Heart right ventricle (tissue), 16 donors: ENCODE measurements at regions not wholly inside any gene's neighbourhood (a gene's known extent, or its start where the extent isn't known, plus 50 kb on each side); places are given as distances from the start of the nearest gene placed in this dataset.

ENCODE experiments used
- ATAC-seq, 8 donors: fragments of 200-7000 bp; cut with Tn5 transposase; one replicate each; pipeline ENCODE4 v1.9.1; 2020; ENCODE audit warnings: mild to moderate bottlenecking in 8 of 8, moderate library complexity in 8 of 8, moderate number of reproducible peaks in 1 of 8
- DNase-seq, 2 donors: peaks; one replicate each; pipeline ENCODE4 v3.0.0-alpha.2; 2020
- H3K27ac ChIP-seq, 10 donors: fragments of 200-600 bp; sonication (generic) in 2 of 10; one replicate each; pipeline versions ENCODE4 v1.5.0 to v1.8.0; 2020 to 2022; ENCODE audit warnings: mild to moderate bottlenecking in 3 of 10
- H3K27me3 ChIP-seq, 7 donors: fragments of 200-600 bp; one replicate each; pipeline ENCODE4 v1.8.0; 2021 to 2022; ENCODE audit warnings: mild to moderate bottlenecking in 2 of 7
- H3K36me3 ChIP-seq, 9 donors: fragments of 200-600 bp; sonication (generic) in 1 of 9; one replicate each; pipeline versions ENCODE4 v1.5.0 to v1.8.0; 2020 to 2022; ENCODE audit warnings: mild to moderate bottlenecking in 2 of 9
- H3K4me1 ChIP-seq, 9 donors: fragments of 200-600 bp; sonication (generic) in 1 of 9; one replicate each; pipeline versions ENCODE4 v1.5.0 to v1.8.0; 2020 to 2022; ENCODE audit warnings: mild to moderate bottlenecking in 4 of 9
- H3K4me3 ChIP-seq, 10 donors: fragments of 200-600 bp; sonication (generic) in 2 of 10; one replicate each; pipeline versions ENCODE4 v1.5.0 to v1.8.0; 2020 to 2022; ENCODE audit warnings: mild to moderate bottlenecking in 7 of 10, moderate library complexity in 2 of 10
- H3K9me3 ChIP-seq, 11 donors: fragments of 200-600 bp in 10 of 11; sonication (generic) in 2 of 11; one replicate each; pipeline versions ENCODE4 v1.5.0 to v1.8.0; 2013 to 2022; ENCODE audit warnings: mild to moderate bottlenecking in 2 of 11, control low read depth in 1 of 11, moderate library complexity in 1 of 11
- WGBS, 2 donors: extraction: QIAGEN DNeasy Blood & Tissue Kit; methylation state at CpG; one replicate each; pipeline ENCODE4 v1.1.7; 2013; ENCODE audit warnings: inconsistent platforms in 1 of 2; 5-methylcytosine and 5-hydroxymethylcytosine counted together
- intact Hi-C, 10 donors: fragments of 100-400 bp; cut with DNase I; formaldehyde crosslinking; loops; one replicate each; pipeline versions ENCODE4 v1.11.1 to v1.14.2; 2022
- TF ChIP-seq, protein P1 (sequence below), 9 donors: fragments of 200-600 bp; sonication (generic) in 2 of 9; IDR thresholded peaks; one replicate each; pipeline versions ENCODE4 v1.5.0 to v1.8.0; 2021 to 2022; ENCODE audit warnings: antibody characterized with exemption in 9 of 9, mild to moderate bottlenecking in 5 of 9, moderate library complexity in 1 of 9
- donor health status: Arrhythmogenic right ventricular cardiomyopathy.
- donor health status: ischemic (EF 13 %, LVEDD 7.1; RV severe dilation, severe dysfunction).
- donor health status: healthy with polysubstance abuse.
- donor health status: DM: no; HTN: yes; CAD: no.
- donor health status: DM: no; HTN: no; CAD: no.
- donor health status: ischemic (EF 25% LVEDD 6.9; RV normal size, moderate dysfunction).
- donor health status: ischemic (EF 25% LVEDD 5.7; RV mildly dilated, moderate dysfunction).
- donor health status: healthy.
- donor health status: DM: yes; HTN: yes; CAD: no.
- donor health status: Ischemic cardiomyopathy.
- donor health status: ischemic (EF 35%, LVEDD 5.7; RV mildly dilated, moderate dysfunction).
- donor health status: nonischemic (EF 11% LVEDD 7.7; RV severe dilation, severe dysfunction).
- donor health status: DM: yes; HTN: yes; CAD: no.
- donor health status: PGD.
- donor health status: ischemic (EF 29% LVEDD 5.4; RV normal size, mild dysfunction).
- donor health status: nonischemic (EF 23%, LVEDD 6.1; RV moderate dilation, normal function).

DNA sequence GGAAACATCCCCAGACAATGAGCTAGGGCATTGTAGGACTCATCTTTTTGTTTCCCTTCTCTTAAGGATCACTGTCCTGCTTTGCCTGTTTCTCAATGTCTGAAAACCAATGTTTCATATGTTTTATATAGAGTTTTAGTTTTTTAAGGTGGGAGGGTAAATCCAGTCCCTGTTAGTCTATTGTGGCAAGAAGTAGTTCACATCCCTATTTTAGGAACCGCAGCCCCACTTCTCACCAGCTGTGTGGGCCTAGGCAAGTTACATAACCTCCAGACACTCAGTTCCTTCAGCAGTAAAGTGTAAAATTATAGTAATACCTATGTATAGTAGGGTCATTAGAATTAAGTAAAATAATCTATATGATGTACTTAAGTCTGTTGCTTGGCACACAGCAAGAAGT, 105.8 kb upstream of the WLS start:
- ATAC-seq (peak in 1 of 8 donors; percentile 39), DNase-seq (no peak)
- WGBS, 2 donors, result 89 to 94% methylated on average over 1 of the region's 1 CpG
- Histone ChIP-seq H3K36me3 (no peaks in the 10 kb centered on the region), H3K4me1 (peaks cover 0 to 20% (median 0%) of the 10 kb centered on the region in 9 donors), H3K27me3 (peaks cover 0 to 3% (median 0%) of the 10 kb centered on the region in 7 donors), H3K4me3 (no peak overlapping the region), H3K27ac (no peak overlapping the region), H3K9me3 (no peaks in the 10 kb centered on the region)
- intact Hi-C loops, result no loop called here
- TF ChIP-seq, protein P1, sequence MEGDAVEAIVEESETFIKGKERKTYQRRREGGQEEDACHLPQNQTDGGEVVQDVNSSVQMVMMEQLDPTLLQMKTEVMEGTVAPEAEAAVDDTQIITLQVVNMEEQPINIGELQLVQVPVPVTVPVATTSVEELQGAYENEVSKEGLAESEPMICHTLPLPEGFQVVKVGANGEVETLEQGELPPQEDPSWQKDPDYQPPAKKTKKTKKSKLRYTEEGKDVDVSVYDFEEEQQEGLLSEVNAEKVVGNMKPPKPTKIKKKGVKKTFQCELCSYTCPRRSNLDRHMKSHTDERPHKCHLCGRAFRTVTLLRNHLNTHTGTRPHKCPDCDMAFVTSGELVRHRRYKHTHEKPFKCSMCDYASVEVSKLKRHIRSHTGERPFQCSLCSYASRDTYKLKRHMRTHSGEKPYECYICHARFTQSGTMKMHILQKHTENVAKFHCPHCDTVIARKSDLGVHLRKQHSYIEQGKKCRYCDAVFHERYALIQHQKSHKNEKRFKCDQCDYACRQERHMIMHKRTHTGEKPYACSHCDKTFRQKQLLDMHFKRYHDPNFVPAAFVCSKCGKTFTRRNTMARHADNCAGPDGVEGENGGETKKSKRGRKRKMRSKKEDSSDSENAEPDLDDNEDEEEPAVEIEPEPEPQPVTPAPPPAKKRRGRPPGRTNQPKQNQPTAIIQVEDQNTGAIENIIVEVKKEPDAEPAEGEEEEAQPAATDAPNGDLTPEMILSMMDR (IDR thresholded peaks at IDR 0.05), result no peak

DNA sequence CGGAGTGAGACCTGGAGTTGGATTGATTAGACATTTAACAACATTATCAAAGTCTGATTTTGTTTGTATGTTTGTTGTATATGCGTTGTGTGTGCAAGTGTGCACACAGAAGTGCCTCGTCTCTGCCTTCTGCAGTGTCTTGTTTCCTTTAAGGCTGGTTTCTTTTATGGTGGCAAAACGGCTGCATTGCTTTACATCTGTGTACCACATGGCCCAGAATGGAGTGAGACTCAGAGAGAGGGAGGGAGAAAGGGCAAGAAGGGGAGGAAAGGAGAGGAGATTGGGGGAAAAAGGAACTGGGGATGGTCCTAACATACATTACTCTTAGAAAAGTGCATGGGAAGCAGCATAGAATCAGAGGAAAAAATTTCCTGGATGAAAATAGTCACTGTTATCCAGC, 99.7 kb upstream of the WLS start:
- TF ChIP-seq, protein P1 (IDR thresholded peaks at IDR 0.05), result no peak
- DNase-seq (no peak), ATAC-seq (no peak)
- H3K27me3 ChIP-seq, result peaks cover 0 to 3% (median 0%) of the 10 kb centered on the region in 7 donors
- no peaks in the 10 kb centered on the region for H3K36me3 ChIP-seq
- no peaks in the 10 kb centered on the region for H3K9me3 ChIP-seq
- peaks cover 0 to 14% (median 0%) of the 10 kb centered on the region in 9 donors for H3K4me1 ChIP-seq
- no peak overlapping the region for H3K27ac ChIP-seq
- WGBS, 2 donors, result 82 to 85% methylated on average over 4 of the region's 4 CpGs
- H3K4me3 ChIP-seq, result no peak overlapping the region
- intact Hi-C loops, result no loop called here

DNA sequence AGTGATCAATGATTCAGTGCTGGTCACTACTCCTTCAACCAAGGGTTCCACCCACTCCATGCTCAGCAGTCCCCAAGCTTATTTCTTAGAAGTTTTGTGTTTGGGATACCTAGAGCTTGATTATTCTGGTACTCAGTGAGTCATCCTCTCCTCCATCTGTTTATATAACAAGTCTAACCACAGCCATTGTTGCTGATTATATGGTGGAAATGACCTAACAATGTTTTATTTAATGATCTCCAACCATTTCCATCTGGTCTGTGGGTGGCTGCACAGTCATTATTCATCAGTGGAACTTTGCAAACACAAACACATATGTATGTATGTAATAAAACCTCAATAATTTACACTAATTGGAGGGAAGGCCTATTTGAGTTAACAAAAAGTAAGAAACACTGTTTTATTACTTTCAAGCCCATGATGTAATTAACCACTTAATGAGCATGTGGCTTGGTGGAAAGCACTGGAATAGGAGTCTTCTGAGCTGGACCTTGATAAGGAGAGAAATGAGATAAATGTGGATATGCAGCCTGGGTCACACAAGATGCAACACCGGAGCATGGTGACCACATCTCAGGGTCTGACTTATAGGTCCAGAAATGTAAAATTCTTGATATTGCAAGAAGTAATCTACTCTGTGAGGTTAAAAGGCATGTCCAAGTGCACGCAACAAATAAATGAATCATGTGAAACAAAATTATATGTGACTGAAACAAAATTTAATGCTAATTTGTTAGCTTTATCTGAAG, 99.0 kb upstream of the WLS start:
- H3K36me3 ChIP-seq, result no peaks in the 10 kb centered on the region
- peaks cover 0 to 12% (median 0%) of the 10 kb centered on the region in 9 donors for H3K4me1 ChIP-seq
- no peak overlapping the region for H3K4me3 ChIP-seq
- TF ChIP-seq, protein P1 (IDR thresholded peaks at IDR 0.05), result no peak
- ATAC-seq (peak in 2 of 8 donors; percentile 28 to 56), DNase-seq (no peak)
- H3K27me3 ChIP-seq, result no peaks in the 10 kb centered on the region
- intact Hi-C loops, result no loop called here
- WGBS, 2 donors, result 90 to 93% methylated on average over 2 of the region's 2 CpGs
- no peaks in the 10 kb centered on the region for H3K9me3 ChIP-seq
- no peak overlapping the region for H3K27ac ChIP-seq

DNA sequence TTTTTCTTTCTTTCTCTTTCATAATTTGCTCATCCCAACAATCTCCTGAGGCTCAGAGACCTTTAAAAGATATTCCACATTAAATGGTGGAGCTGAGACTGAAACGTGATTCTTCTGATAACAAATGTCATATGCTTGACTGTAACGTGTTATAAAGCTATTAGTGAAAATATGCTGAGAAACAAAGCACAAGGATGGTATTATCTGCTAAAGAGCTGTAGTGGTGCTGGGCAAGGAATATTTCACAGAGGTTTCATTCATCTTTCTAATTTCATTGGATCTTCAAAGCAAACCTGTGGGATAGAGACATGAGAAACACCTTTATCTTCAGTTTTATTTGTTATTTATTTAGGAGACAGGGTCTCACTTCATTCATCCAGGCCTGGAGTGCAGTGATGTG, 98.1 kb upstream of the WLS start:
- intact Hi-C loops, result no loop called here
- WGBS, 2 donors, result 37 to 50% methylated on average over 2 of the region's 2 CpGs

More for the DNA sequence above, 98.1 kb upstream of the WLS start:
- TF ChIP-seq, protein P1 (IDR thresholded peaks at IDR 0.05), result no peak
- H3K9me3 ChIP-seq, result no peaks in the 10 kb centered on the region
- DNase-seq, result no peak
- no peak overlapping the region for H3K27ac ChIP-seq
- no peaks in the 10 kb centered on the region for H3K36me3 ChIP-seq
- no peak for ATAC-seq
- peaks cover 0 to 12% (median 0%) of the 10 kb centered on the region in 9 donors for H3K4me1 ChIP-seq
- H3K4me3 ChIP-seq, result no peak overlapping the region
- no peaks in the 10 kb centered on the region for H3K27me3 ChIP-seq
